Lung (tissue), 11 donors: ENCODE measurements at regions not wholly inside any gene's neighbourhood (a gene's known extent, or its start where the extent isn't known, plus 50 kb on each side); places are given as distances from the start of the nearest gene placed in this dataset.

Experiments used
- ATAC-seq: fragments of 200-7000 bp; cut with Tn5 transposase; one replicate; pipeline ENCODE4 v1.9.1; 2020; ENCODE audit warnings: moderate number of reproducible peaks; ENCODE audit not compliant: insufficient read depth, low FRiP score
- DNase-seq, 3 donors: peaks; one replicate each; pipeline ENCODE4 v3.0.0-alpha.2; 2013 to 2017
- H3K27ac ChIP-seq, 2 donors: one replicate each; pipeline ENCODE4 v1.5.1; 2013; ENCODE audit warnings: mild to moderate bottlenecking in 2 of 2, moderate library complexity in 2 of 2, control low read depth in 1 of 2, inconsistent platforms in 1 of 2, low read depth in 1 of 2, low read length in 1 of 2
- H3K27me3 ChIP-seq, 3 donors: one replicate each; pipeline ENCODE4 v1.5.1; 2013; ENCODE audit warnings: low read length in 2 of 3; ENCODE audit not compliant: control insufficient read depth in 3 of 3, insufficient read depth in 3 of 3
- H3K36me3 ChIP-seq, 4 donors: one replicate each; pipeline ENCODE4 v1.5.1; 2013; ENCODE audit warnings: low read length in 4 of 4, mild to moderate bottlenecking in 1 of 4, moderate library complexity in 1 of 4; ENCODE audit not compliant: control insufficient read depth in 4 of 4, insufficient read depth in 4 of 4
- H3K4me1 ChIP-seq, 5 donors: one replicate each; pipeline ENCODE4 v1.5.1; 2013; ENCODE audit warnings: low read length in 5 of 5, mild to moderate bottlenecking in 2 of 5, moderate library complexity in 1 of 5; ENCODE audit not compliant: control insufficient read depth in 5 of 5, insufficient read depth in 5 of 5
- H3K4me3 ChIP-seq: one replicate; pipeline ENCODE4 v1.5.1; 2013; ENCODE audit warnings: mild to moderate bottlenecking, control low read depth, moderate library complexity
- H3K9ac ChIP-seq, 2 donors: one replicate each; pipeline ENCODE4 v1.5.1; 2013; ENCODE audit warnings: low read length in 2 of 2, control low read depth in 1 of 2; ENCODE audit not compliant: insufficient read depth in 1 of 2
- H3K9me3 ChIP-seq, 4 donors: one replicate each; pipeline ENCODE4 v1.5.1; 2013; ENCODE audit warnings: low read length in 3 of 4, mild to moderate bottlenecking in 1 of 4, moderate library complexity in 1 of 4; ENCODE audit not compliant: control insufficient read depth in 4 of 4, insufficient read depth in 3 of 4
- WGBS, 2 donors: extraction: QIAGEN DNeasy Blood & Tissue Kit; methylation state at CpG; one replicate each; pipeline ENCODE4 v1.1.7; 2013; 5-methylcytosine and 5-hydroxymethylcytosine counted together
- TF ChIP-seq, protein P1 (sequence below): IDR thresholded peaks from 2 replicates; pipeline ENCODE4 v1.5.1; 2012; ENCODE audit warnings: mild to moderate bottlenecking; ENCODE audit errors: control extremely low read depth, extremely low read depth
- donor health status: control.
- donor health status: control.
- donor health status: Bipolar disorder and iron deficiency.
- donor health status: healthy.
- donor health status: DM: yes; HTN: yes; CAD: no.

DNA sequence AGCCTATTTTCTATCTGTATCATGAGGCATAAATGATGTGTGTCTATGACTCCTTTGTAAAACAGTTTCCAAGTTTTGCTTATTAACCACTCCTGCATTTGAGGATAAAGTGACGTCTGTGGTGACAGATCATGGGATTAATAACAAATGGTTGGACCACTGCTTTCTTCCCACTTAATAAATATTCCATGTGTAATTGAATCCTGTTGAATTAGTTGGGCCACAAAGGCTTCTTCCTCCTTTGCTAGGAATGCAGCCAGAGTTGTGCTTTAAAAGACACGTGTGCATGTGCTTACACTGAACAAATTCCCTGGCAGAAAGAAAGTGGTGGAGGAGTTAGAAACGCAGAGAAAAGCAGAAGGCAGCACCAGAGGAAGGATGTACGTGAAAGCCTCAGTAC lies 150.2 kb downstream of the ACTBL2 start:
- Histone ChIP-seq H3K9ac (no peak overlapping the region), H3K36me3 (no peaks in the 10 kb centered on the region), H3K27ac (no peak overlapping the region), H3K9me3 (no peaks in the 10 kb centered on the region), H3K27me3 (no peaks in the 10 kb centered on the region), H3K4me3 (no peak overlapping the region), H3K4me1 (peaks cover 0 to 20% (median 4%) of the 10 kb centered on the region in 5 donors)
- DNase-seq = peak in 2 of 3 donors; percentile 75 to 85
- TF ChIP-seq, protein P1, sequence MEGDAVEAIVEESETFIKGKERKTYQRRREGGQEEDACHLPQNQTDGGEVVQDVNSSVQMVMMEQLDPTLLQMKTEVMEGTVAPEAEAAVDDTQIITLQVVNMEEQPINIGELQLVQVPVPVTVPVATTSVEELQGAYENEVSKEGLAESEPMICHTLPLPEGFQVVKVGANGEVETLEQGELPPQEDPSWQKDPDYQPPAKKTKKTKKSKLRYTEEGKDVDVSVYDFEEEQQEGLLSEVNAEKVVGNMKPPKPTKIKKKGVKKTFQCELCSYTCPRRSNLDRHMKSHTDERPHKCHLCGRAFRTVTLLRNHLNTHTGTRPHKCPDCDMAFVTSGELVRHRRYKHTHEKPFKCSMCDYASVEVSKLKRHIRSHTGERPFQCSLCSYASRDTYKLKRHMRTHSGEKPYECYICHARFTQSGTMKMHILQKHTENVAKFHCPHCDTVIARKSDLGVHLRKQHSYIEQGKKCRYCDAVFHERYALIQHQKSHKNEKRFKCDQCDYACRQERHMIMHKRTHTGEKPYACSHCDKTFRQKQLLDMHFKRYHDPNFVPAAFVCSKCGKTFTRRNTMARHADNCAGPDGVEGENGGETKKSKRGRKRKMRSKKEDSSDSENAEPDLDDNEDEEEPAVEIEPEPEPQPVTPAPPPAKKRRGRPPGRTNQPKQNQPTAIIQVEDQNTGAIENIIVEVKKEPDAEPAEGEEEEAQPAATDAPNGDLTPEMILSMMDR = no peak
- no peak for ATAC-seq
- WGBS, 2 donors = 42 to 47% methylated on average over 4 of the region's 4 CpGs

DNA sequence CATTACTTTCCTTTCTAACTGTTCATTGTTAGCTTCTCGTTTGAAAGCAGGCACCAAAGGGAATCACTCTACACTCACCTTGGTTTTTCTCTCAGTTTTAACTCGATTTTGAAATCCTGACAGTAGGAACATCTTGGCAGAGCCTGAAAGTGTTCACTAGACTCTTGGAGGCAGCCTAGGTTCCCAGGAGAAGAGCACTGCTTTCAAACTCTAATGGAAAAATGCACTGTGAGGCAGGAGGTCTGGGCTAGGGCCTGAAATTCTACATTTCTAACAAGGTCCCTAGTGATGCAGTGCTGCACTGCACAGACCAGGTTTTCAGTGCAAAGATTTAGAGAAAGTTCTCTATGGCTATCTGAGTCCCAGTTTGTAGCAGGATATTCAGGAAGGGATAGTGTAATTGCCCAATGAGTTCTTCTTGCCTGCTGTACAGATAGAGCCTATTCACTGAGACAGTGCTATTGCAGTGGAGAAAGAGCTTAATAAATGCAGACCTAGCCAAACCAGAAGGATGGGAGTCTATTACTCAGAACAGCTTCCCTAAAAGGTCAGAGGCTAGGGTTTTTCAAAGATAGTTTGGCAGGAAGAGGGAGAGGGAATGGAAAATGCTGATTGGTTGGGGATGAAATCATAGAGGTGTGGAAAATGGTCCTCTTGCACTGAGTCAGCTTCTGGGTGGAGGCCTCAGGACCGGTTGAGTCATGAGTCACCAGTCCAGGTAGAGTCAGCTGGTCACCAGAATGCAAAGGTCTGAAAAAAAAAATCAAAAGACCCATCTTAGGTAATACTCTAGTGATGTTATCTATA lies 153.9 kb downstream of the GPBP1 start:
- Histone ChIP-seq H3K9ac (no peak overlapping the region), H3K9me3 (peaks cover 0 to 4% (median 0%) of the 10 kb centered on the region in 4 donors), H3K4me1 (peaks cover 0 to 43% (median 9%) of the 10 kb centered on the region in 5 donors), H3K4me3 (no peak overlapping the region), H3K36me3 (no peaks in the 10 kb centered on the region), H3K27ac (no peak overlapping the region), H3K27me3 (no peaks in the 10 kb centered on the region)
- TF ChIP-seq, protein P1 = no peak
- DNase-seq (no peak), ATAC-seq (no peak)
- 71 to 90% methylated on average over 3 of the region's 3 CpGs for WGBS, 2 donors

DNA sequence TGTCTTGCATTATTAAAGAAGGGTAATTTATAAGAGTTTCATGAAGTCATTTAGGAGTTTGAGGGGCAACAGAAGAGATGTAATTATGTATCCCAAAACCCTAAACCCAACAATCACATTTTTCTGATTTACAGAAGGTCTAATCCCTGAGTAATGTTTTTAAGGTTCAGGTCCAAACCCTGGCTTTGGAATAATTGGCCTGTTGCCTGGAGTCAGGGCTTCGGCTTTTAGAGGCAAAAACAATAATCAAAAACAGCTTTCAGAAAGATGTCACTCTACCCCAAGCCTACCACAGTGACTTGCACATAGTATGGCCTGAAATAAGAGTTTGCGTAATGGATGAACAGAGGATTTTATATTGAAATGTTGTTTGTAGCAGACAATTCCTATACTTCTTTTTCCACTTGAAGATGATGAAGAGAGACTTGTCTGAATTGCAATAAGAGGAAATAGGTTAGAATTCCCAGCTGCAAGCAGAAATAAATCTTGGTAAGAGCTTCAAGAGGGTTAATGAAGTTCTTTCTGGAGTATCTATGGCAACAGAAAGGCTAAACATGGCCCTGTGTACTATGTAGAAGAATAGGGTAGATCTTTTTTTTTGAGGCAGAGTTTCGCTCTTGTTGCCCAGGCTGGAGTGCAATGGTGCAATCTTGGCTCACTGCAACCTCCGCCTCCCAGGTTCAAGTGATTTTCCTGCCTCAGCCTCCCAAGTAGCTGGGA lies 152.0 kb downstream of the GPBP1 start:
- Histone ChIP-seq H3K9ac (no peak overlapping the region), H3K36me3 (no peaks in the 10 kb centered on the region), H3K27me3 (no peaks in the 10 kb centered on the region), H3K9me3 (peaks cover 0 to 4% (median 0%) of the 10 kb centered on the region in 4 donors), H3K4me3 (no peak overlapping the region), H3K4me1 (peaks cover 0 to 31% (median 2%) of the 10 kb centered on the region in 5 donors), H3K27ac (no peak overlapping the region)
- WGBS, 2 donors = 84 to 88% methylated on average over 4 of the region's 4 CpGs
- no peak for ATAC-seq
- TF ChIP-seq, protein P1 = no peak
- peak in 2 of 3 donors; percentile 72 to 74 for DNase-seq
